OCI-LY3 (cell line): ENCODE measurements at regions not wholly inside any gene's neighbourhood (a gene's known extent, or its start where the extent isn't known, plus 50 kb on each side); places are given as distances from the start of the nearest gene placed in this dataset.
A peak's percentile ranks its signal among the peaks of the same experiment; 100 is the strongest.

ENCODE experiments used
- H2AFZ ChIP-seq: fragments of 200-600, 300-600 bp; shearing (Covaris generic); 2 replicates; pipeline ENCODE4 v1.6.0; 2014; ENCODE audit warnings: antibody characterized with exemption, low read depth, low read length
- H3K27ac ChIP-seq: fragments of 200-600, 300-600 bp; sonication (generic); 2 replicates; pipeline ENCODE4 v1.5.1; 2014; ENCODE audit warnings: mild to moderate bottlenecking, low read length, moderate library complexity, mixed read lengths
- H3K27me3 ChIP-seq: fragments of 200-600, 300-600 bp; sonication (generic); 2 replicates; pipeline ENCODE4 v1.6.1; 2014; ENCODE audit warnings: low read depth, low read length, mixed read lengths
- H3K36me3 ChIP-seq: fragments of 200-600, 300-600 bp; sonication (generic); replicated peaks from 2 replicates; pipeline ENCODE3; 2014; ENCODE audit warnings: low read depth, low read length, mixed read lengths
- H3K4me1 ChIP-seq: fragments of 300-600, 200-600 bp; sonication (generic); 2 replicates; pipeline ENCODE4 v1.6.1; 2014; ENCODE audit warnings: low read length, mixed read lengths
- H3K4me2 ChIP-seq: fragments of 200-600, 300-600 bp; sonication (generic); 2 replicates; pipeline ENCODE4 v1.6.1; 2014; ENCODE audit warnings: low read length, mixed read lengths
- H3K4me3 ChIP-seq: fragments of 300-600, 200-600 bp; sonication (generic); 2 replicates; pipeline ENCODE4 v1.5.1; 2014; ENCODE audit warnings: antibody characterized with exemption, mild to moderate bottlenecking, low read length, moderate library complexity
- H3K79me2 ChIP-seq: fragments of 300-600, 200-600 bp; shearing (Covaris generic); 2 replicates; pipeline ENCODE4 v1.6.1; 2014; ENCODE audit warnings: mild to moderate bottlenecking, low read length, mixed read lengths
- H3K9ac ChIP-seq: fragments of 300-600, 200-600 bp; shearing (Covaris generic); 2 replicates; pipeline ENCODE4 v1.6.0; 2014; ENCODE audit warnings: mild to moderate bottlenecking, low read length, moderate library complexity
- H3K9me3 ChIP-seq: fragments of 200-600, 300-600 bp; shearing (Covaris generic); 2 replicates; pipeline ENCODE4 v1.6.1; 2014; ENCODE audit warnings: low read length, mixed read lengths; ENCODE audit not compliant: insufficient read depth
- H4K20me1 ChIP-seq: fragments of 200-600, 300-600 bp; sonication (generic); 2 replicates; pipeline ENCODE4 v1.6.1; 2016; ENCODE audit warnings: low read length, mixed read lengths; ENCODE audit not compliant: insufficient read depth
- EZH2phosphoT487 ChIP-seq: fragments of 200-600 bp; shearing (Covaris generic); IDR thresholded peaks from 2 replicates; pipeline ENCODE4 v1.6.1; 2018; ENCODE audit warnings: antibody characterized with exemption, mixed run types, low read depth
- TF ChIP-seq, protein P1 (sequence below): fragments of 200-600, 300-600 bp; sonication (generic); IDR thresholded peaks from 2 replicates; pipeline ENCODE4 v1.5.1; 2014; ENCODE audit warnings: antibody characterized with exemption, low read length, low read depth

DNA sequence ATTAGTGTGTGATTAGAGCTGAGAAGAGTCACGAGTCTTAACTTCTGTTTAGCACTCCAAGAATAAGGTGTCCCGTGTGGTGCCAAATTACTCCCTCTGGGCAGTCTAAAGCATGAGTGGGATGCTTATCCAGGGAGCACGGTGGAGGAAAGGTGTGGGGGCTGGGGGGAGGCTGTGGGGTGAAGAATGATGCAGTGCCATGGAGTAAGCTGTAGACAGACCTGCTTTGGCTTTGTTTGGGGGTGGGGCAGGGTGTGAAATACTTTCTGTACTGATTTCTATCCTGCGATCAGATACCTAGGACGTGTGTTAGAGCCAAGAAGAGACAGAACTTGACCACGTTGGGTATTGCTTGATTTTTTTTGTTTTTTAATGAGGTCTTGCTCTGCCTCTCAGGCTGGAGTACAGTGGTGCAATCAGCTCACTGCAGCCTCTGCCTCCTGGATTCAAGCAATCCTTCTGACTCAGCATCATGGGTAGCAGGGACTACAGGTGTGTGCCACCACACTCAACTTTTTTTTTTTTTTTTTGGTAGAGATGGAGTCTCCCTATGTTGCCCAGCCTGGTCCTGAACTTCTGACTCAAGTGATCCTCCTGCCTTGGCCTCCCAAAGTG, 232.8 kb downstream of the MAN2A1 start:
- no peaks in the 10 kb centered on the region for H3K79me2 ChIP-seq
- H3K4me1 ChIP-seq: peaks cover 34% of the 10 kb centered on the region
- H3K9ac ChIP-seq: peak overlapping the region; percentile 51; the same call in 1 of the 2 replicates
- no peak for TF ChIP-seq EZH2phosphoT487
- H3K4me3 ChIP-seq: peak overlapping the region; percentile 53
- H3K27ac ChIP-seq: peak overlapping the region; percentile 81
- no peaks in the 10 kb centered on the region; the same call in 1 of the 2 replicates for H3K9me3 ChIP-seq
- no peaks in the 10 kb centered on the region for H3K27me3 ChIP-seq
- H4K20me1 ChIP-seq: no peaks in the 10 kb centered on the region
- H3K4me2 ChIP-seq: peak overlapping the region; percentile 92
- peak overlapping the region; percentile 66 for H2AFZ ChIP-seq
- no peaks in the 10 kb centered on the region for H3K36me3 ChIP-seq

DNA sequence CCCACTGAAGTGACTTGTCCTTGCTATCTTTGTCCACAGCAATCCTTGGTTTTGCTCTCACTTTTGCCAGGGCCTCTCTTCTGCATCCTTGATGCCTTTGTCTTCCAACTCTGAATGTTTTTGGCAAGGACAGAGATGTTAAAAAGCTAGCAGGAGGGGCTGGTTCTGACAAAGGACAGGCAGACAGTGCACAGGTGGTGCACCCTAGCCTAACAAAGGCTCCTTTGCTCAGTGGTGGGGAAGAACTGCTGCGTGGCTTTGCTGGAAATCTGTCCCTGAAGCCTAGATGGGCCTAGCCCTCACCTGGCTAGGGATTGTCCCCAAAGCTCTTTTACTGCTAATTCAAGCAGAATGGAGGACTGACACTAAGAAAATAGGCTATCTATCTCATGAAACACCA, 233.5 kb downstream of the MAN2A1 start:
- Histone ChIP-seq H3K36me3 (no peaks in the 10 kb centered on the region), H2AFZ (no peak overlapping the region), H4K20me1 (no peaks in the 10 kb centered on the region), H3K4me1 (peaks cover 32% of the 10 kb centered on the region), H3K27ac (no peak overlapping the region), H3K27me3 (no peaks in the 10 kb centered on the region), H3K4me3 (no peak overlapping the region), H3K79me2 (no peaks in the 10 kb centered on the region), H3K9me3 (no peaks in the 10 kb centered on the region; the same call in 1 of the 2 replicates), H3K9ac (no peak overlapping the region), H3K4me2 (no peak overlapping the region)
- no peak for TF ChIP-seq EZH2phosphoT487
- TF ChIP-seq, protein P1, sequence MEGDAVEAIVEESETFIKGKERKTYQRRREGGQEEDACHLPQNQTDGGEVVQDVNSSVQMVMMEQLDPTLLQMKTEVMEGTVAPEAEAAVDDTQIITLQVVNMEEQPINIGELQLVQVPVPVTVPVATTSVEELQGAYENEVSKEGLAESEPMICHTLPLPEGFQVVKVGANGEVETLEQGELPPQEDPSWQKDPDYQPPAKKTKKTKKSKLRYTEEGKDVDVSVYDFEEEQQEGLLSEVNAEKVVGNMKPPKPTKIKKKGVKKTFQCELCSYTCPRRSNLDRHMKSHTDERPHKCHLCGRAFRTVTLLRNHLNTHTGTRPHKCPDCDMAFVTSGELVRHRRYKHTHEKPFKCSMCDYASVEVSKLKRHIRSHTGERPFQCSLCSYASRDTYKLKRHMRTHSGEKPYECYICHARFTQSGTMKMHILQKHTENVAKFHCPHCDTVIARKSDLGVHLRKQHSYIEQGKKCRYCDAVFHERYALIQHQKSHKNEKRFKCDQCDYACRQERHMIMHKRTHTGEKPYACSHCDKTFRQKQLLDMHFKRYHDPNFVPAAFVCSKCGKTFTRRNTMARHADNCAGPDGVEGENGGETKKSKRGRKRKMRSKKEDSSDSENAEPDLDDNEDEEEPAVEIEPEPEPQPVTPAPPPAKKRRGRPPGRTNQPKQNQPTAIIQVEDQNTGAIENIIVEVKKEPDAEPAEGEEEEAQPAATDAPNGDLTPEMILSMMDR: no peak

DNA sequence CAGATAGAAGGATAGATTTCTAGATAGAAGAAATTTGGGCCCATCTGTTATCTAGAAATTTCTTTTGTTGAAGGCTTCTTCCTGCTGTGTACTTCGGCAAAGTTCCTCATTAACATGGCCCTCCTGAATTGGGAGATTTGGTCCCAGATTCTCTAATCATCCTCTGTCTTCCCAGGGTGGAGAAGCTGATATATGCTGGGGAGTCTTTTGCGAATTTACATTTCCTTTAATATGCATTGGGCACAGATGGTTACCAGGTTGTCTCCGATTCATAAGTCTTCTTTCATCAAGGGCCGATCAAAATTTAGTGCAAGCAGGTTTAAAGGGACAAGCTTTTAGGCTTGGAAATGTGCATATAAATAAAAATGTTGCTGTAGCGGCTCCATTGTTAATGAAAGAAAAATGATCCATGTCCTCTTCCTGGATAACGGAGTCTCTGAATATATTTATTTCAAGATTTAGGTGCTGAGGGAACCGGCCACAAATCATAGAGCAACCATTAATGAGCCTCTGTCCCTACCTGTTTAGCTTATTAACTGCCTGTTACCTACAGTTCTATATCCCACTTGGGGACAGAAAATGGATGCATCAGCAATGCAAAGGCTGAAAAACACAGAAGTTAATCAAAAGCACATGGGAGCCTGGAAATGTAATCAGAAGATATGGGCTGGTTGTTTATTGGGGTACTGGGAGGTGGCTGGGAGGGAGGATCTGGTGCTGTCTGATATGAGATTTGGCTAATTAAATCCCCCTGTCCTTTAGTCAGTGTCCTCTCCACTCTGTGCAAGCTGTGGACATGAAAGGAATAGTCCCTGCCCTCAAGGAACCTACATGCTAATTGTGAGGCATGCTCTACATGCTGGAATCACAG, 234.7 kb downstream of the MAN2A1 start:
- Histone ChIP-seq H3K36me3 (no peaks in the 10 kb centered on the region), H3K9ac (no peak overlapping the region), H3K4me3 (no peak overlapping the region), H3K79me2 (no peaks in the 10 kb centered on the region), H3K9me3 (no peaks in the 10 kb centered on the region; the same call in 1 of the 2 replicates), H3K4me1 (peaks cover 34% of the 10 kb centered on the region), H2AFZ (no peak overlapping the region), H3K4me2 (no peak overlapping the region), H3K27me3 (no peaks in the 10 kb centered on the region), H4K20me1 (no peaks in the 10 kb centered on the region), H3K27ac (no peak overlapping the region)
- TF ChIP-seq EZH2phosphoT487: no peak
- TF ChIP-seq, protein P1: no peak

DNA sequence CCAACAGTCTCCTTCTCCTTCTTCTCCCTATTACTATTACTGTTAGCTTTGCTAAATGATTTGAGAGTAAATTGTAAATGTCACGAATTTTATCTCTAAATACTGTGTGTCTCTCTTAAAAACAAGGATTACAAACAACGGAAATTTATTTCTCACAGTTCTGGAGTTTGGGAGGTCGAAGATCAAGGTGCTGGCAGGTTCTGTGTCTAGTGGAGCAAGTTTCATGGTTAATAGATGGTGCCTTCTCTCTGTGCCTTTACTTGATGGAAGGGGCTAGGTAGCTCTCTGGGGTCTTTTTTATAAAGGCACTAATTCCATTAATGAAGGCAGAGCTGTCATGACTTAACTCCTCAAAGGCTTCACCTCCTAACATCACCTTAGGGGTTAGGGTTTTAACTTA, 237.9 kb downstream of the MAN2A1 start:
- Histone ChIP-seq H3K27ac (no peak overlapping the region), H3K36me3 (no peaks in the 10 kb centered on the region), H3K79me2 (no peaks in the 10 kb centered on the region), H3K4me1 (peaks cover 37% of the 10 kb centered on the region), H4K20me1 (no peaks in the 10 kb centered on the region), H3K9me3 (no peaks in the 10 kb centered on the region), H3K4me2 (no peak overlapping the region), H3K9ac (no peak overlapping the region), H3K4me3 (no peak overlapping the region), H2AFZ (no peak overlapping the region), H3K27me3 (no peaks in the 10 kb centered on the region)
- TF ChIP-seq, protein P1: no peak
- TF ChIP-seq EZH2phosphoT487: no peak
